ENCODE measurements at regions not wholly inside any gene's neighbourhood (a gene's known extent, or its start where the extent isn't known, plus 50 kb on each side); places are given as distances from the start of the nearest gene placed in this dataset.

DNA sequence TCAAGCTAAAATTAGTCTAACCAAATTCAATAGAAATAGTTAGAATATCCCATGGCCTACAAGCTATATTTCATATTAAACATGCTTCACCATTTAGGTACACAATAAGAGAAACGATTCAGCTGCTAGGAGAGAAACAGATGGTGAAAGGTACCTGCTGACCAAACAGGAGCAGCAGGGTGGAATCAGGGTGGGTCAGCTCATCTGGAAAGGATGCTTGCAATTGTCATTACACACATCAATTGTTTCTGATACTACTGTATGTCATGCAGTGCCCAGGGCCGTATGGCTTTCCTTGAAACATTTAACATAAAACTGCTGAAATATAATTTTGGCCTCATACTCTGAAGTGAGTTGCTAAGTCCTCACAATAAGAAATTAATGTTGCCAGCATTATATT lies 776.0 kb downstream of the DACH1 start:
- no peak for DNase-seq (ENCODE audit: extremely low read depth, low read depth)

- DNase-seq (ENCODE audit: extremely low read depth, low read depth): no peak
Measured at GRCh38 chr13:71089056-71089455, 777.9 kb downstream of the DACH1 start.

DNA sequence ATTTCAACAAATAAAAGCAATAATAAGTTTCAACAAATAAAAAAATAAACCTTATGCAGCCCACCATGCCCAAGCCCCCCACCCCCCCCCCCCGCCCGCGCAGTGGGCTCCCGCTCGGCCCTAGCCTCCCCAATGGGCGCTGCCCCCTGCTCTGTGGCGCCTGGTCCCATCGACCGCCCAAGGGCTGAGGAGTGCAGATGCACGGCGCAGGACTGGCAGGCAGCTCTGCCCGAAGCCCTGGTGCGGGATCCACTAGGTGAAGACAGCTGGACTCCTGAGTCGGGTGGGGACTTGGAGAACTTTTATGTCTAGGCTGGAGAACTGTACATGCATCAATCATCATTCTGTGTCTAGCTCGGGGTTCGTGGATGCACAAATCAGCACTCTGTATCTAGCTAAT lies 779.6 kb downstream of the DACH1 start:
- DNase-seq (ENCODE audit: extremely low read depth, low read depth): no peak

DNA sequence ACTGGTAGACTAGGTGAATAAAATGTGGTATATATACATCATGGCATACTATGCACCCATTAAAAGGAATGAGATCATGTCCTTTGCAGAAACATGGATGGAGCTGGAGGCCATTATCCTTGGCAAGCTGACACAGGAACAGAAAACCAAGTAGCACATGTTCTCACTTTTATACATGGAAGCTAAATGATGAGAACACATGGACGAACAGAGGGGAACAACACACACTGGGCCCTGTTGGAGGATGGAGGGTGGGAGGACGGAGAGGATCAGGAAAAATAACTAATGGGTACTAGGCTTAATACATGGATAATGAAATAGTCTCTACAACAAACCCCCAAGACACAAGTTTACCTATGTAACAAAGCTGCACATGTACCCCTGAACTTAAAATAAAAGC lies 780.0 kb downstream of the DACH1 start:
- DNase-seq (ENCODE audit: extremely low read depth, low read depth): no peak

DNA sequence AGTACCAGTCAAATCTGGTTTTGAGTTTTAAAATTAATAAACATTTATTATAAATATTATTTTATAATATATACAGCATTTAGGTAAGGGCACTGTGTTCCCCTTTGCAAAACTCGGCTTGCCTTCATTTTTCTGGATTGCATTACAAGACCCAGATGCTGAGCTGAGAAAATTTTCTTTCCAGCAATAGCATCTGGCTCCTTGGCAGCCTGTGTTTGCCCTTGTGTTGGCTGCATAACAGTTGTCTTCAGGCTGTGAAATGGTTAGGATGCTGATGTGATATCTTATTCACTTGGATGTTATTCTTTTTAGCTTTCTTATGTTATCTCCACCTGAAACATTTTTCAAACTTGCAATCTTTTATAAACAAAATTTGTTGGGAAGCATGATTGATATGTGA lies 784.4 kb downstream of the DACH1 start:
- no peak for DNase-seq (ENCODE audit: extremely low read depth, low read depth)

DNA sequence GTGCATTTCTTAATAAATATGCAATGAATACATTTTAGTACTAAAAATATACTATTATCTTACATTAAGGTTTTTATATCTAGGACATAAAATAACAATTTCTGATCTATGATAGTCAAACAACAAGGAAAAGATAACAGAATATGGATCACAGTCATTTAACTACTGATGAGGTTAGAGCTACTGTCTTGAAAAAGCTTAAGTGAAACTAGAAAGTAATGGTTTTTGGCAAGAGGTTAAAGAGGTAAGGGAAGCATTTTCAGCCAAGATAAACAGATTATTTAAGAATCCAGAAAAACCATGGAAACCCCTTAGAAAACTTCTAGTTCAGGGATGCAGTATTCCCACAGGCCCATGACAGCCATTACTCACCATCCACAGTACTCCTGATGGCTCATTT lies 787.4 kb downstream of the DACH1 start:
- no peak for DNase-seq (ENCODE audit: extremely low read depth, low read depth)

DNA sequence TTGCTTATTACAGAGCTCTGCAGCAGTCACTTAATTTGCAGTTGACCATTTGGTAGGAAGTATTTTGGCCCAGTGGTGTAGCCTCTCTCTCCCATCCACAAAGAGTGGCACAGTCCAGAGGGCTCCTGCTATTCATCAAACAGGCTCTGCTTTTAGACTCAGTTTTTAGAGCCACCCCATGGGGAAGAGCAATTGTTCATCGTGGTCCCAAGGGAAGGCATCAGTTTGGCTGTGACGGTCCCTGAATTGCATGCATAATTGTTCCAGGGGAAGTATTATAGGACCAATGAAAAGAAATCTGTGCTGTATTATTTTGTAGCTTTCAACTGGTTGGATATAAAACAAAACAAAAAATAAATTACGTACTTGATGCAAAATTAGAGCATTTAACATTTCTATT lies 799.0 kb downstream of the DACH1 start:
- no peak for DNase-seq (ENCODE audit: extremely low read depth, low read depth)

DNA sequence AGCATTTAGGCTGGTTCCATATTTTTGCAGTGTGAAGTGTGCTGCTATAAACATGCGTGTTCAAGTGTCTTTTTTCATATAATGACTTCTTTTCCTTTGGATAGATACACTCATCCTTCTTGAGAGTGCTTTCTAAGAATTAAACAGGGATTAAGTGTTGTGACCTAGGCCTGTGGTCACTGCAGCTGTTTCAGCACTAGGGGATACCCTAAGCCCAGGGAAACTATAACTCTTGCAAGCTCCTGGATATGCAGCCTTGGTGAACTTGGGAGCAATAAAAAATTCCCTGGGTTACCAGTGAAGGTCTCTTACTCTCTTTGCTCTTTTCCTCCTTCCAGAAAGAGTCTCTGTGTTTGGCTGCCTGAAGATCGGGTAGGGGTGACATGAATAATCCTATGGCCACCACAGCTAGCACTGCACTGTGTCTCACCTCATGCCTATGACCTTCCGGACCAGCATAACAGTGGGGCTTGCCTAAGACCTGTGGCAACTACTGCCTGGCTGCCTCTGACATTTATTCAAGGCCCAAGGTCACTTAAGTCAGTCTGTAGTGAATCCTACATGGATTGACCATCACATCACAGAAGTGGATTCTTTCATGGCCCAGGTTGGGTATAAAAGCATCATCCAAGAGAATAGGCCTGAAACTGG lies 799.7 kb downstream of the DACH1 start:
- no peak for DNase-seq (ENCODE audit: extremely low read depth, low read depth)

- no peak for DNase-seq (ENCODE audit: extremely low read depth, low read depth)
Measured at GRCh38 chr13:71056581-71056980, 810.4 kb downstream of the DACH1 start.

DNA sequence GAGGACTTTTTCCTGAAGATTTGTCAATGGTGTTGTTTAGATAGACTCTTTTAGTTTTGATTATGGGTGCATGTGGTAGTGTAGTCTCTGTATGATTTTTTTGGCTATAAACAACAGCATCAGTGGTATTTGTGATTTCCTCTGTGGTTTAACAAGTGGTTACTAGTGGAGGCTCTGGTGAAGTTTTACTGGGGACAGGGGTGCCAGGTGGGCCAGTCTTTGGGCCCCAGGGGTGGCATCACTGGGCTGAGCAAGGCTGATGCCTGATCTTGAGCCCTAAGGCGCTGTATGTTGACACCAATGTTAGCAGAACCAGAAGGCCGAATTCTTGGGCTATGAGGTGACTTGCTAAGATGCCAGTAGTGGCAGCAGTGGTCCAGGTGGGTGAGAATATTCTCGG lies 811.4 kb downstream of the DACH1 start:
- no peak for DNase-seq (ENCODE audit: extremely low read depth, low read depth)

DNA sequence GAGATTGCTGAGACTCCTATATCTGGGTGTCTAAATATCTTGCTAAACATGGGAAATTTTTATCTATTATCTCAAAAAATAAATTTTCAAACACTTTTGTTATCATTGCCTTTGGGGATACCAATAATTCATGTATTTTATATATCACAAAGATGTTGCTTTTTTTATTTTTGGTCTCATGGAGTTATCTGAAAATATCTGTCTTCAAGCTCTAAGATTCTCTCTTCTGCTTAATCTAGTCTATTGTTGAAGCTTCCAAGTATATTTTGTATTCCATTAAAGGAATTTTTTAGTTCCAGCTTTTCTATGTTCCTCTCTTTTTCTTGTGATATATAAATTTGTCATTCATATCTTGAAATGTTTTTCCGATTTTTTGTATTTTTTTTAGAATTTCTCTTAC lies 812.0 kb downstream of the DACH1 start:
- no peak for DNase-seq (ENCODE audit: extremely low read depth, low read depth)

DNA sequence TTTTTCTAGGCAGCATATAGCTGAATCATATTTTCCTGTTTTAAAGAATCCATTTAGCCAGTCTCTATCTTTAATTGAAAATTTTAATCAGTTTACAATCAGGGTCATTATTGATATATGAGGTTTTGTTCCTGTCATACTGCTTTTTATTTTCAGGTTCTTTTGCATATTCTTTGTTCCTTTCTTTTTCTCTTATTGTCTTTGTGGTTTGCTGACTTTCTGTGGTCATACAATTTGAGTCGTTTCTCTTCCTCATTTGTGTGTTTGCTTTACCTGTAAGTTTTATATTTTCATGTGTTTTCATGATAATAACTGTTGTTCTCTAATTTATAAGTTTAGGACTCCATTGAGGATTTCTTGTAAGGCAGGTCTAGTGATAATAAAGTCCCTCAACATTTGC lies 812.6 kb downstream of the DACH1 start:
- DNase-seq (ENCODE audit: extremely low read depth, low read depth): no peak

GRCh38 chr13:71051573-71051972 lies 815.4 kb downstream of the DACH1 start:
- DNase-seq (ENCODE audit: extremely low read depth, low read depth): no peak

DNA sequence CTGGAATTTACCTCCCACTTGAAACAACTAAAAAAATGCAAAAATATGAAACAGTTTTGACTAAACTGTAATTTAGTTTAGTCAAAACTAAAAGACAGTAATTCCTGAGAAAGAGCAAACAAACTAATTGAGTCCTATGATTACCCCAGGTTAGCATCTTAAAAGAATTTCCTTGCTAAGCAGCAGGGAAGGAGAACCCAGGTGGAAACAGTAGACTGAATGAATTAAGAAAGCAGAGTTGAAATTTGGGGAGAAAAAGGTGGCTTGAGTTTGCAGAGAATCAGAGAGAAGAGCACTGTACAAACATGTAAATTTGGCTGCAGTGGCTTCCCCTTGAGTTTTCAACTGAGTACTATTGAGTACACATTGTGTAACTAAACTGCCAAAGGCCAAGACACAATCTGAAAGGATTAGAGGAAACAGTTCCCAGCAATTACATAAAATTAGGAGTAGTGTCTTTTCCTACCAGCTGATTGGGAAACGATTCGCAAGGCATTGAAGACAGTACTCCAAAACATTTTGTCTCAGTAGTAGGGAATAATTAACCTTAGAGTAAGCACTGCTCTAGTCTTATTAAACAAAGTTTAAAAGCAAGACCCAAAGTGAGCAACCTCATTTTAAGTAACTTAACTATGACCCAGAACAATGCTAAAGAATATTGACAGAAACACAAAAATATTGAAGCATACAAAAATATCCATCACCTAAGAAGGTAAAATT lies 820.5 kb downstream of the DACH1 start:
- no peak for DNase-seq (ENCODE audit: extremely low read depth, low read depth)

- DNase-seq (ENCODE audit: extremely low read depth, low read depth): no peak
Measured at GRCh38 chr13:71045101-71045500, 821.9 kb downstream of the DACH1 start.

- DNase-seq (ENCODE audit: extremely low read depth, low read depth): no peak
Measured at GRCh38 chr13:71039440-71039839, 827.6 kb downstream of the DACH1 start.

- DNase-seq (ENCODE audit: extremely low read depth, low read depth): no peak
Measured at GRCh38 chr13:71034018-71034417, 833.0 kb downstream of the DACH1 start.

GRCh38 chr13:71033026-71033425 lies 834.0 kb downstream of the DACH1 start:
- no peak for DNase-seq (ENCODE audit: extremely low read depth, low read depth)

DNA sequence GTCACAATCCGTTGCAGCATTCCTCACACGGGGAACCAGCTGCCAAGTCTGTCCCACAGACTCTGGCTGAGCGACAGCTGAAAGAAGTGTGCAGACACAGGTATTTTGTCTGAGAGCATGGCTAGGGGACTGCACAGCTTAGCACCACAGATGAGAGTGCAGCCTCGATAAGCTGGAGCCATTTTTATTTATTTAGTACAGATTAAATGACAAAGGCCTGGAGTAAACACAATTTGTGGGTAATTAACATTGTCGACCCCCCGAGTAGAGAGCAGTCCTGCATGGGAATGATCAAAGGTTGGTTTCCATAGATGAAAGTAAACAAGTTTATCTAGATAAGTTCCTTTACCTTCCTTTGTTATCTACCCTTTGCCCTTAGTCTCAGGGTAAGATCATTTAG lies 836.2 kb downstream of the DACH1 start:
- DNase-seq (ENCODE audit: extremely low read depth, low read depth): no peak

DNA sequence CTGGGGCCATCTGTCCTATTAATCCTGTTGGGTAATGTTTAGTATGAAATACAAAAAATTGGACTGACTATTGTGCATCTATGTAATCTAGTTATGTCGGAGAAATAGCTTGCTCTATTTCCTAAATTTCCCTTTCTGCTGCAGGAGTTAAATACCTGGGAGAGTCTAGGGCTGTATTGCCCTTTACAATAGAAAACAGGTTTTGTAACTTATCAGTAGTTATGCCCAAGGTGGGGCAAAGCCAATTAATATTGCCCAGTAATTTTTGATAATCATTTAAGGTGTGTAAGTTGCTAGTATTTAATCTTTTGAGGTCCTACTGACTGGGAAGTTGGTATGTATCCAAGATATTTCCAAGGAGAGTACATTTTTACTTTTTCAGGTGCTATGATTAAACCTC lies 838.1 kb downstream of the DACH1 start:
- DNase-seq (ENCODE audit: extremely low read depth, low read depth): no peak

GRCh38 chr13:71021825-71022422 lies 845.1 kb downstream of the DACH1 start:
- DNase-seq (ENCODE audit: extremely low read depth, low read depth): no peak

- DNase-seq (ENCODE audit: extremely low read depth, low read depth): no peak
Measured at GRCh38 chr13:71018995-71019394, 848.0 kb downstream of the DACH1 start.

Data from NCI-H460 (cell line).